Endodermal cell (in vitro differentiated cells): ENCODE measurements at regions not wholly inside any gene's neighbourhood (a gene's known extent, or its start where the extent isn't known, plus 50 kb on each side); places are given as distances from the start of the nearest gene placed in this dataset.
"Not testable (repeated sequence)": the region's sequence is repeated elsewhere in the genome, so short reads cannot be mapped to it uniquely, and the experiment has no call there.

Experiments
- DNase-seq: peaks from one replicate; pipeline ENCODE4 v3.0.0-alpha.2; 2017
- H3K27ac ChIP-seq: 2 replicates; pipeline ENCODE4 v1.5.1; 2013; ENCODE audit warnings: mild to moderate bottlenecking, low read depth, low read length, moderate library complexity
- H3K27me3 ChIP-seq: 2 replicates; pipeline ENCODE4 v1.6.1; 2013; ENCODE audit warnings: mild to moderate bottlenecking, low read length, moderate library complexity; ENCODE audit not compliant: insufficient read depth, control insufficient read depth, poor library complexity, severe bottlenecking
- H3K36me3 ChIP-seq: 2 replicates; pipeline ENCODE4 v1.7.0; 2013; ENCODE audit warnings: mild to moderate bottlenecking, low read length, moderate library complexity; ENCODE audit not compliant: control insufficient read depth, insufficient read depth
- H3K4me1 ChIP-seq: one replicate; pipeline ENCODE4 v1.7.0; 2013; ENCODE audit warnings: low read length; ENCODE audit not compliant: control insufficient read depth, insufficient read depth
- H3K4me3 ChIP-seq: 2 replicates; pipeline ENCODE4 v1.5.1; 2013; ENCODE audit warnings: mild to moderate bottlenecking, low read length, moderate library complexity
- H3K9ac ChIP-seq: 2 replicates; pipeline ENCODE4 v1.6.1; 2013; ENCODE audit warnings: mild to moderate bottlenecking, low read length, moderate library complexity; ENCODE audit not compliant: poor library complexity, severe bottlenecking; ENCODE audit errors: extremely low read depth
- H3K9me3 ChIP-seq: 2 replicates; pipeline ENCODE4 v1.6.1; 2013; ENCODE audit warnings: mild to moderate bottlenecking, low read length, moderate library complexity; ENCODE audit not compliant: control insufficient read depth
- H3K27ac Mint-ChIP-seq: 2 replicates; pipeline ENCODE4 v1.8.0; 2020; ENCODE audit warnings: mixed read lengths
- H3K27me3 Mint-ChIP-seq: 2 replicates; pipeline ENCODE4 v1.8.0; 2021; ENCODE audit warnings: mild to moderate bottlenecking, mixed read lengths; ENCODE audit not compliant: insufficient read depth
- H3K36me3 Mint-ChIP-seq: 2 replicates; pipeline ENCODE4 v1.8.0; 2020; ENCODE audit warnings: low read depth, mixed read lengths
- H3K4me1 Mint-ChIP-seq: 2 replicates; pipeline ENCODE4 v1.8.0; 2020; ENCODE audit warnings: mixed read lengths
- H3K4me3 Mint-ChIP-seq: 2 replicates; pipeline ENCODE4 v1.8.0; 2020; ENCODE audit warnings: mild to moderate bottlenecking, moderate library complexity, mixed read lengths
- H3K9me3 Mint-ChIP-seq: 2 replicates; pipeline ENCODE4 v1.8.0; 2020; ENCODE audit warnings: mild to moderate bottlenecking, mixed read lengths
- WGBS, 2 experiments: methylation state at CpG; one replicate each; pipeline versions ENCODE4 v1.1.5 to v1.1.7; 2013; ENCODE audit warnings: missing lambda C conversion rate in 2 of 2, mixed read lengths in 1 of 2; ENCODE audit not compliant: insufficient coverage in 1 of 2, insufficient read length in 1 of 2; 5-methylcytosine and 5-hydroxymethylcytosine counted together
- TF ChIP-seq, protein P1 (sequence below): fragments of 200-600 bp; sonication (generic); conservative IDR thresholded peaks from 2 replicates; pipeline ENCODE4 v1.5.0; 2021; ENCODE audit warnings: antibody characterized with exemption, mild to moderate bottlenecking

GRCh38 chr12:92412856-92413255 is 267.2 kb upstream of the BTG1 start:
- Histone ChIP-seq H3K36me3 (no peaks in the 10 kb centered on the region), H3K9me3 (no peaks in the 10 kb centered on the region), H3K27ac (no peak overlapping the region), H3K9ac (no peak overlapping the region), H3K27me3 (no peaks in the 10 kb centered on the region), H3K4me1 (no peaks in the 10 kb centered on the region), H3K4me3 (no peak overlapping the region)
- Mint-ChIP-seq H3K9me3 (peaks cover 6% of the 10 kb centered on the region), H3K36me3 (no peaks in the 10 kb centered on the region), H3K27me3 (no peaks in the 10 kb centered on the region), H3K4me3 (no peak overlapping the region), H3K27ac (no peak overlapping the region), H3K4me1 (no peaks in the 10 kb centered on the region)
- TF ChIP-seq, protein P1, sequence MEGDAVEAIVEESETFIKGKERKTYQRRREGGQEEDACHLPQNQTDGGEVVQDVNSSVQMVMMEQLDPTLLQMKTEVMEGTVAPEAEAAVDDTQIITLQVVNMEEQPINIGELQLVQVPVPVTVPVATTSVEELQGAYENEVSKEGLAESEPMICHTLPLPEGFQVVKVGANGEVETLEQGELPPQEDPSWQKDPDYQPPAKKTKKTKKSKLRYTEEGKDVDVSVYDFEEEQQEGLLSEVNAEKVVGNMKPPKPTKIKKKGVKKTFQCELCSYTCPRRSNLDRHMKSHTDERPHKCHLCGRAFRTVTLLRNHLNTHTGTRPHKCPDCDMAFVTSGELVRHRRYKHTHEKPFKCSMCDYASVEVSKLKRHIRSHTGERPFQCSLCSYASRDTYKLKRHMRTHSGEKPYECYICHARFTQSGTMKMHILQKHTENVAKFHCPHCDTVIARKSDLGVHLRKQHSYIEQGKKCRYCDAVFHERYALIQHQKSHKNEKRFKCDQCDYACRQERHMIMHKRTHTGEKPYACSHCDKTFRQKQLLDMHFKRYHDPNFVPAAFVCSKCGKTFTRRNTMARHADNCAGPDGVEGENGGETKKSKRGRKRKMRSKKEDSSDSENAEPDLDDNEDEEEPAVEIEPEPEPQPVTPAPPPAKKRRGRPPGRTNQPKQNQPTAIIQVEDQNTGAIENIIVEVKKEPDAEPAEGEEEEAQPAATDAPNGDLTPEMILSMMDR: no peak
- DNase-seq: no peak

DNA sequence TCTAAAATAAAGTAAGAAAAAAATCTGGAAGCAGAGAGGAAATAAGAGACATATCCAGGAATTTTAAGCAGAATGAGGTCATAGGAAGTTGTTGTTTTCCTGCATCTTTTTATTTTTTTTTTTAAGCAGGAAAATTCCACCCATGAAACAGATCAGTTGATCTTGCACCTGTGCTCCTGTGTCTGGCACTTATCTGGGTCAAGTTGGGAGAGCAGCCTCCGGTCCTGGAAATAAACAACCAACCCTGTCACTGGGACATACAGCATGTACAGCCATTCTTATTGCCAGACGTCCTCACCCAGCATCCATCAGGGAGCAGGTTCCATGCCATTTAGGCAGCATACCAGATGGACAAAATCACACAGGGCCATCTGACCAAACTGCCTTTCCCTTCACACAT is 266.0 kb upstream of the BTG1 start:
- 80% methylated on average over 2 of the region's 2 CpGs; no CpG with 5 or more reads in 1 of the 2 experiments for WGBS, 2 experiments
- no peaks in the 10 kb centered on the region for H3K4me1 Mint-ChIP-seq
- no peaks in the 10 kb centered on the region for H3K9me3 ChIP-seq
- H3K27me3 Mint-ChIP-seq: no peaks in the 10 kb centered on the region
- H3K27ac Mint-ChIP-seq: no peak overlapping the region
- H3K9ac ChIP-seq: no peak overlapping the region
- H3K27ac ChIP-seq: no peak overlapping the region
- no peaks in the 10 kb centered on the region for H3K4me1 ChIP-seq
- TF ChIP-seq, protein P1: no peak
- no peak for DNase-seq
- H3K36me3 Mint-ChIP-seq: no peaks in the 10 kb centered on the region
- no peak overlapping the region for H3K4me3 ChIP-seq
- no peaks in the 10 kb centered on the region for H3K27me3 ChIP-seq
- H3K36me3 ChIP-seq: no peaks in the 10 kb centered on the region
- peaks cover 6% of the 10 kb centered on the region for H3K9me3 Mint-ChIP-seq
- no peak overlapping the region for H3K4me3 Mint-ChIP-seq

DNA sequence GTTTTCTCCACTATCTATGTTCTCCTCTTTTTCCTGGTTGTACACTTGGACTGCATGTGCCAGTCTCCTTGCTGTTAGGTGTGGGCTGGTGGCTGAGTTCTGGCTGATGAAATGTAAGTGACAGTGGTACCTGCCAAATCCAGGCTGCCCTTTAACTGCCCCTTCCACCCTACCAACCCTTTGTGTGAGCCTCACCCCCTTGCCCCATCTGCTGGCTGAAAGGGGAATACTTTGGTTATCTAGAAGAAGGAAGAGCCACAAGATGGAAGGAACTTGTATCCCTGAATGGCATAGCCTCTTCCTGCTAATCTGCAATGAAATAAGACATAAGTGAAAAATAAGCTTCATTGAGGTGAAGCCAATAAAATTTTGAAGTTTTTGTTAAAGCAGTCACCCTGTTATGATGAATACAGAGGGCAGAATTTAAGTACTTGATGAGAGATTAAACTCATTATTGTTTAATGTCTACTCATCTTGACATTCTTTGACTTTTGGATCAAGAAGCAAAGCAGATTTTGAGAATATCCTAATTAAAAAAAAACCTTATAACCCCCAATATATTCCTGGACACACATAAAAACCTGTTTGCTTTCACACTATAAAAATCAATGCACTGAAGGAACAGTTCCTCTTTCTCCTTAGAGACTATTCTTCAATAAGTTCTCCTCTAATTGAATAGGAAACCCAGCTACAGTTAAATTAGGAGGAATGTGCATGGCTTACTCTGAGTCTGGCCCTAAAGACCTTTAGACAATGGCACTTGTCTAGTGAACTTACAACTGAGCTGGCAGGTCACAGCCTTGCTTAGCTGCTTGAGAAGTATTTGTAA is 262.6 kb upstream of the BTG1 start:
- H3K4me3 ChIP-seq: no peak overlapping the region
- Mint-ChIP-seq H3K4me3 (no peak overlapping the region), H3K9me3 (peaks cover 14% of the 10 kb centered on the region), H3K27me3 (no peaks in the 10 kb centered on the region), H3K4me1 (peaks cover 13% of the 10 kb centered on the region), H3K36me3 (no peaks in the 10 kb centered on the region), H3K27ac (no peak overlapping the region)
- no peak overlapping the region for H3K27ac ChIP-seq
- no peaks in the 10 kb centered on the region for H3K9me3 ChIP-seq
- no peaks in the 10 kb centered on the region for H3K36me3 ChIP-seq
- DNase-seq: peak; percentile 90
- no peak overlapping the region for H3K9ac ChIP-seq
- no peaks in the 10 kb centered on the region for H3K27me3 ChIP-seq
- TF ChIP-seq, protein P1: peak; percentile 77
- H3K4me1 ChIP-seq: peaks cover 2% of the 10 kb centered on the region

GRCh38 chr12:92406404-92407070 is 260.9 kb upstream of the BTG1 start:
- not testable (repeated sequence) for H3K9ac ChIP-seq, H3K9me3 ChIP-seq, H3K27me3 ChIP-seq, H3K4me3 Mint-ChIP-seq, DNase-seq, H3K36me3 ChIP-seq, H3K4me1 ChIP-seq, H3K36me3 Mint-ChIP-seq, H3K4me3 ChIP-seq, H3K27ac ChIP-seq, H3K27ac Mint-ChIP-seq, H3K27me3 Mint-ChIP-seq
- peaks cover 13% of the 10 kb centered on the region for H3K4me1 Mint-ChIP-seq
- peaks cover 14% of the 10 kb centered on the region for H3K9me3 Mint-ChIP-seq
- 94 to 100% methylated on average over 2 to 39 of the region's 40 CpGs for WGBS, 2 experiments

DNA sequence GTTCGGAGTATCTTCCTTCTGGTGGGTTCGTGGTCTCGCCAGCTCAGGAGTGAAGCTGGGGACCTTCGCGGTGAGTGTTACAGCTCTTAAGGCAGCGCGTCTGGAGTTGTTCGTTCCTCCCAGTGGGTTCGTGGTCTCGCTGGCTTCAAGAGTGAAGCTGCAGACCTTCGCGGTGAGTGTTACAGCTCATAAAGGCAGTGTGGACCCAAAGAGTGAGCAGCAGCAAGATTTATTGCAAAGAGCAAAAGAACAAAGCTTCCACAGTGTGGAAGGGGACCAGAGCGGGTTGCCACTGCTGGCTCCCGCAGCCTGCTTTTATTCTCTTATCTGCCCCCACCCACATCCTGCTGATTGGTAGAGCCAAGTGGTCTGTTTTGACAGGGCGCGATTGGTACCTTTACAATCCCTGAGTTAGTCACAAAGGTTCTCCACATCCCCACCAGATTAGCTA is 260.2 kb upstream of the BTG1 start:
- H3K27me3 ChIP-seq, DNase-seq, H3K27ac Mint-ChIP-seq, H3K27ac ChIP-seq, H3K36me3 ChIP-seq, H3K4me3 ChIP-seq, H3K4me1 ChIP-seq, H3K9ac ChIP-seq, H3K27me3 Mint-ChIP-seq, H3K36me3 Mint-ChIP-seq, H3K9me3 ChIP-seq, H3K4me3 Mint-ChIP-seq: not testable (repeated sequence)
- H3K4me1 Mint-ChIP-seq: peaks cover 13% of the 10 kb centered on the region
- whole genome bisulfite sequencing, 2 experiments: 96 to 97% methylated on average over 9 to 16 of the region's 16 CpGs
- H3K9me3 Mint-ChIP-seq: peaks cover 14% of the 10 kb centered on the region
